HepG2 (cell line): ENCODE measurements at regions not wholly inside any gene's neighbourhood (a gene's known extent, or its start where the extent isn't known, plus 50 kb on each side); places are given as distances from the start of the nearest gene placed in this dataset.

Experiments
- ATAC-seq: fragments of 200-7000 bp; cut with Tn5 transposase; 3 replicates; pipeline ENCODE4 v1.9.1; 2020; ENCODE audit warnings: mild to moderate bottlenecking, moderate library complexity
- BruUV-seq: library from RNA; stranded (reverse); fragments of 400-500 nt; replicated peaks from 2 replicates; lab custom pipeline; 2021; lab: Mats Ljungman, UMichigan
- CTCF ChIA-PET: fragments of 300-600 bp; formaldehyde crosslinking; extraction: SDS; loops from one replicate; lab custom pipeline; 2021; ENCODE audit warnings: low total read pairs, inconsistent platforms, low intra/inter-chr PET ratio; lab: Yijun Ruan, JAX
- POLR2A ChIA-PET: fragments of 350-600 bp; sonication (Branson Sonifier 250); formaldehyde crosslinking; loops from one replicate; lab custom pipeline; 2020; ENCODE audit warnings: antibody characterized with exemption, inconsistent platforms; lab: Yijun Ruan, JAX
- DNase-seq: peaks from one replicate; pipeline ENCODE4 v3.0.0-alpha.2; 2015; ENCODE audit warnings: low spot score
- FAIRE-seq: peaks from 3 replicates; lab custom pipeline; 2011; peaks lifted over from hg19 to GRCh38; lab: Jason Lieb, UNC
- H2AFZ ChIP-seq: one replicate; pipeline ENCODE4 v1.6.1; 2011; ENCODE audit warnings: low read length, inconsistent platforms
- H3K27ac ChIP-seq: fragments of 300-600 bp; 3 replicates; pipeline ENCODE4 v1.8.0; 2011; ENCODE audit warnings: mixed run types, mild to moderate bottlenecking, mixed read lengths, low read length, inconsistent platforms; ENCODE audit not compliant: insufficient read depth; ENCODE audit errors: extremely low read length
- H3K27me3 ChIP-seq, 2 experiments: fragments of 200-600 bp in 1 of 2; 2 replicates in 1 of 2; 3 replicates in 1 of 2; pipeline versions ENCODE4 v1.6.0 to v1.8.0; 2011; ENCODE audit warnings: low read length in 2 of 2, mild to moderate bottlenecking in 2 of 2, moderate library complexity in 2 of 2, inconsistent platforms in 1 of 2; ENCODE audit not compliant: insufficient read depth in 2 of 2, control insufficient read depth in 1 of 2
- H3K36me3 ChIP-seq, 2 experiments: fragments of 200-600 bp in 1 of 2; replicated peaks in 1 of 2; 2 replicates in 1 of 2; 3 replicates in 1 of 2; pipeline versions ENCODE4 v1.5.1 to v1.8.0; 2011; ENCODE audit warnings: low read length in 2 of 2, inconsistent platforms in 1 of 2; ENCODE audit not compliant: insufficient read depth in 2 of 2, control insufficient read depth in 1 of 2
- H3K4me1 ChIP-seq: 2 replicates; pipeline ENCODE4 v1.5.1; 2012; ENCODE audit warnings: low read length, inconsistent platforms; ENCODE audit not compliant: insufficient read depth
- H3K4me2 ChIP-seq: 2 replicates; pipeline ENCODE4 v1.6.0; 2011; ENCODE audit warnings: low read depth, low read length, inconsistent platforms
- H3K4me3 ChIP-seq, 3 experiments: fragments of 200-600 bp in 1 of 3; sonication (generic), shearing (Covaris generic) in 1 of 3; replicated peaks in 1 of 3; 2 replicates each; pipeline ENCODE4 v1.5.1; 2011 to 2016; ENCODE audit warnings: low read length in 3 of 3, inconsistent platforms in 2 of 3, low read depth in 2 of 3, mild to moderate bottlenecking in 2 of 3, control low read depth in 1 of 3, mixed read lengths in 1 of 3; ENCODE audit not compliant: insufficient read depth in 1 of 3
- H3K79me2 ChIP-seq: one replicate; pipeline ENCODE4 v1.6.1; 2011; ENCODE audit warnings: low read length, inconsistent platforms; ENCODE audit not compliant: insufficient read depth
- H3K9ac ChIP-seq: 2 replicates; pipeline ENCODE4 v1.6.0; 2011; ENCODE audit warnings: mild to moderate bottlenecking, low read depth, low read length, inconsistent platforms; ENCODE audit not compliant: insufficient read depth
- H3K9me3 ChIP-seq: 2 replicates; pipeline ENCODE4 v1.5.1; 2012; ENCODE audit warnings: mild to moderate bottlenecking, low read length
- H4K20me1 ChIP-seq: 2 replicates; pipeline ENCODE4 v1.6.0; 2011; ENCODE audit warnings: inconsistent platforms, mild to moderate bottlenecking, low read length, moderate library complexity; ENCODE audit not compliant: insufficient read depth
- EP300 ChIP-seq, 3 experiments: sonication (generic) in 1 of 3; formaldehyde crosslinking in 1 of 3; IDR thresholded peaks; 2 replicates each; pipeline versions ENCODE4 v1.5.1 to v1.6.1; 2011 to 2020; ENCODE audit warnings: low read depth in 2 of 3, low read length in 2 of 3, borderline replicate concordance in 1 of 3, improper control_type of control experiment in 1 of 3, mild to moderate bottlenecking in 1 of 3, missing genetic modification reagents in 1 of 3, moderate library complexity in 1 of 3
- MTERF4 ChIP-seq: sonication (generic); formaldehyde crosslinking; IDR thresholded peaks from 2 replicates; pipeline ENCODE4 v1.8.0; 2023; ENCODE audit warnings: mild to moderate bottlenecking, missing genetic modification reagents
- RNF2 ChIP-seq: fragments of 450-650 bp; conservative IDR thresholded peaks from 2 replicates; pipeline ENCODE4 v1.6.1; 2016; ENCODE audit warnings: low read depth
- SIX4 ChIP-seq: sonication (generic); formaldehyde crosslinking; IDR thresholded peaks from 2 replicates; pipeline ENCODE4 v1.4.0; 2020; ENCODE audit warnings: missing genetic modification reagents
- ZNF333 ChIP-seq: sonication (generic); formaldehyde crosslinking; IDR thresholded peaks from 2 replicates; pipeline ENCODE4 v1.4.0; 2020; ENCODE audit warnings: mild to moderate bottlenecking, missing genetic modification reagents, borderline replicate concordance
- ZNF383 ChIP-seq: sonication (generic); formaldehyde crosslinking; IDR thresholded peaks from 2 replicates; pipeline ENCODE4 v1.4.0; 2020; ENCODE audit warnings: missing genetic modification reagents, mild to moderate bottlenecking, borderline replicate concordance
- ZNF772 ChIP-seq: sonication (generic); formaldehyde crosslinking; IDR thresholded peaks from 2 replicates; pipeline ENCODE4 v1.5.0; 2020; ENCODE audit warnings: mild to moderate bottlenecking, missing genetic modification reagents
- ZNF775 ChIP-seq: sonication (generic); formaldehyde crosslinking; IDR thresholded peaks from 2 replicates; pipeline ENCODE4 v1.4.0; 2020; ENCODE audit warnings: missing genetic modification reagents, mild to moderate bottlenecking, moderate library complexity, borderline replicate concordance
- whole genome bisulfite sequencing: methylation state at CpG from one replicate; pipeline ENCODE4 v1.1.6; 2017; ENCODE audit warnings: low lambda C conversion rate; 5-methylcytosine and 5-hydroxymethylcytosine counted together
- in situ Hi-C: cut with HindIII; loops from 2 replicates; pipeline ENCODE4 v1.10.0; 2017; ENCODE audit warnings: low pct_unique_long_range_greater_than_20kb; ENCODE audit not compliant: extremely low pct_ligation_motif_present
- intact Hi-C: fragments of 100-400 bp; cut with micrococcal nuclease; formaldehyde crosslinking; loops from one replicate; pipeline ENCODE4 v1.10.0; 2022; ENCODE audit not compliant: unreplicated experiment

DNA sequence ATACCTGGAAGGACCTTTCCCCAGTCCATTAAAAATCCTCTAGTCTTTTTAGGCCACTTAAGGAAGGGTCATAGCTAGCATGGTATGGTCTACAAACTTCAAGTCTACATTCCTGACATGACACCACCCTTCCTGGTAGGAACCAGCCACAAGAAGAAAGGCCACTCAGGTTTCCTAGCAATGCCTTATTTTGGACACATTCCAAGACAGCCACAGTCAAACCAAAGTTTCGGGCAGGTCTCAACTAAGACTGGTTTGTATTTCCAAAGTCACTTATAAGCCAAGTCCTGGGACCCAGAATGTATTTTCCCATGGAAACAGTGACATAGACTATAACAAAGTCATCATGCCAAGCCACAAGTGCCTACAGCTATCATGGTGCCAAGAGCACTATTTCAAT lies 50.6 kb upstream of the SLC44A3 start:
- FAIRE-seq: no peak
- 0% methylated on average over 1 of the region's 1 CpG for WGBS
- no TSS peak for BruUV-seq

GRCh38 chr1:94768036-94768435 lies 52.1 kb upstream of the SLC44A3 start:
- FAIRE-seq: no peak
- Histone ChIP-seq H2AFZ (no peak overlapping the region), H3K9ac (no peak overlapping the region), H3K79me2 (no peaks in the 10 kb centered on the region)
- ATAC-seq: no peak
- 85% methylated on average over 4 of the region's 4 CpGs for WGBS
- TF ChIP-seq ZNF383 (CRISPR knock-in tag): no peak
- TF ChIP-seq ZNF333 (CRISPR knock-in tag): no peak
- TF ChIP-seq EP300 (IDR thresholded peaks at IDR 0.05; ENCODE audit: low read depth in 2 of 2, low read length in 2 of 2): no peak
- TF ChIP-seq EP300 (CRISPR knock-in tag; IDR thresholded peaks at IDR 0.05; ENCODE audit: borderline replicate concordance): no peak
- TF ChIP-seq MTERF4 (CRISPR knock-in tag): no peak
- no peak for TF ChIP-seq RNF2
- no peak for TF ChIP-seq SIX4 (CRISPR knock-in tag)
- no peak for TF ChIP-seq ZNF772 (CRISPR knock-in tag)
- TF ChIP-seq, all 625 proteins: peak for 0
- Histone ChIP-seq H3K4me3 (no peak overlapping the region), H3K36me3 (no peaks in the 10 kb centered on the region), H3K27ac (no peak overlapping the region), H4K20me1 (no peaks in the 10 kb centered on the region), H3K9me3 (no peaks in the 10 kb centered on the region), H3K4me1 (no peaks in the 10 kb centered on the region), H3K27me3 (no peaks in the 10 kb centered on the region), H3K4me2 (no peak overlapping the region)
- CTCF ChIA-PET: no interaction called here
- in situ Hi-C loops: no loop called here
- POLR2A ChIA-PET: no interaction called here
- intact Hi-C loops: no loop called here
- no peak for DNase-seq
- no TSS peak for BruUV-seq

More for the DNA sequence above, 50.6 kb upstream of the SLC44A3 start:
- ATAC-seq (no peak), DNase-seq (no peak)
- intact Hi-C loops: no loop called here
- Histone ChIP-seq H3K27ac (no peak overlapping the region), H3K4me3 (no peak overlapping the region), H3K9me3 (no peaks in the 10 kb centered on the region), H3K27me3 (no peaks in the 10 kb centered on the region), H2AFZ (no peak overlapping the region), H3K4me2 (no peak overlapping the region), H4K20me1 (no peaks in the 10 kb centered on the region), H3K36me3 (no peaks in the 10 kb centered on the region), H3K79me2 (no peaks in the 10 kb centered on the region), H3K4me1 (peaks cover 15% of the 10 kb centered on the region), H3K9ac (no peak overlapping the region)
- no peak for TF ChIP-seq ZNF775 (CRISPR knock-in tag)
- in situ Hi-C loops: no loop called here
- CTCF ChIA-PET: no interaction called here
- POLR2A ChIA-PET: no interaction called here
